ENCODE measurements at regions not wholly inside any gene's neighbourhood (a gene's known extent, or its start where the extent isn't known, plus 50 kb on each side); places are given as distances from the start of the nearest gene placed in this dataset.

DNA sequence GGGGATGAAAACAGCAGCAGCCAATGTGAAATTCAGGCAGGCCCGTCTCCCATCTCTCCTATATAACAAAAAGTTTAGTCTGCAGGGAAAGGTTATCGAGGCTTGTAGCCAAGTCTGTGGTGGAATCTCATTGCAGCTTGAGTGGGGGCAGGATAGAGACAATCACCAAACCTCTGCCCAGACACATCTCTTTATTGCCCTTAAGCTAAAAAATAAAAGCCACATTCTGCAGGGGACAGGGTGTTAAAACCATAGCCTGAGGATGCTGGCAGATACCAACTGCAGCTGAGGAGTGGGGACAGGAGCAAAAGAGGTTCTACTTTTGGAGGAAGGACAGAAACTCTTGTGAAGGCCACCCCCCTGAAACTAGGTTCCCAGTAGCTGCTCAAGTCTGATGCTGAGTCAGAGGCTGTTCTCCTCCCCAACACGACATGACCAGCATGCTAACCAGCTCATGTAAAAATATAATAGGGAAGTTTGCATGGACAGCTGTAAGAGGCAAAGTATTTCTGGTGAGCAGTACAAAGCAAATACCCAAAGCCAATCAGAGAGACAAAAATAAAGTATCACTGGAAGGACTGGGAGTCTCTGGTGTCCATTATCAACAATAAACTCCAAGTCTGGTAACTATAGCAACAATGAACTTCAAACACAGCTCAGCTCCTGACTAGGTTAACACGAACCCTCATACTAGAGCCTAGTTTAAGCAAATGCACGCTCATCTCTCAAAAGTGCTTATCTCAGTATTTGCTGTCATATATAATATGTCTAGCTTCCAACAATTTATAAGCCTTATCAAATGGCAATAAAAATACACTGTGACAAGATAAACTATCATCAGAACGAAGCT, 362.2 kb upstream of the SLCO3A1 start:
- TF ChIP-seq POLR2A (IDR thresholded peaks at IDR 0.05) = no peak
- TF ChIP-seq, protein P1, sequence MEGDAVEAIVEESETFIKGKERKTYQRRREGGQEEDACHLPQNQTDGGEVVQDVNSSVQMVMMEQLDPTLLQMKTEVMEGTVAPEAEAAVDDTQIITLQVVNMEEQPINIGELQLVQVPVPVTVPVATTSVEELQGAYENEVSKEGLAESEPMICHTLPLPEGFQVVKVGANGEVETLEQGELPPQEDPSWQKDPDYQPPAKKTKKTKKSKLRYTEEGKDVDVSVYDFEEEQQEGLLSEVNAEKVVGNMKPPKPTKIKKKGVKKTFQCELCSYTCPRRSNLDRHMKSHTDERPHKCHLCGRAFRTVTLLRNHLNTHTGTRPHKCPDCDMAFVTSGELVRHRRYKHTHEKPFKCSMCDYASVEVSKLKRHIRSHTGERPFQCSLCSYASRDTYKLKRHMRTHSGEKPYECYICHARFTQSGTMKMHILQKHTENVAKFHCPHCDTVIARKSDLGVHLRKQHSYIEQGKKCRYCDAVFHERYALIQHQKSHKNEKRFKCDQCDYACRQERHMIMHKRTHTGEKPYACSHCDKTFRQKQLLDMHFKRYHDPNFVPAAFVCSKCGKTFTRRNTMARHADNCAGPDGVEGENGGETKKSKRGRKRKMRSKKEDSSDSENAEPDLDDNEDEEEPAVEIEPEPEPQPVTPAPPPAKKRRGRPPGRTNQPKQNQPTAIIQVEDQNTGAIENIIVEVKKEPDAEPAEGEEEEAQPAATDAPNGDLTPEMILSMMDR (IDR thresholded peaks at IDR 0.05) = no peak

Data from heart left ventricle (tissue), 13 donors.